B cell (primary cell): ENCODE measurements at regions not wholly inside any gene's neighbourhood (a gene's known extent, or its start where the extent isn't known, plus 50 kb on each side); places are given as distances from the start of the nearest gene placed in this dataset.

ENCODE experiments used
- ATAC-seq: fragments of 200-7000 bp; cut with Tn5 transposase; one replicate; pipeline ENCODE4 v1.10.0; 2021; ENCODE audit warnings: low read depth, mild to moderate bottlenecking, moderate number of reproducible peaks, moderate library complexity
- CTCF ChIA-PET: fragments of 350-600 bp; sonication (Branson Sonifier 250); formaldehyde crosslinking; loops from one replicate; lab custom pipeline; 2021; ENCODE audit warnings: antibody characterized with exemption, inconsistent platforms; lab: Charles Lee
- POLR2A ChIA-PET: fragments of 350-600 bp; sonication (Branson Sonifier 250); formaldehyde crosslinking; loops from one replicate; lab custom pipeline; 2021; ENCODE audit warnings: antibody characterized with exemption; lab: Charles Lee
- DNase-seq: peaks from one replicate; pipeline ENCODE4 v3.0.0; 2013
- H2AFZ ChIP-seq: 2 replicates; pipeline ENCODE4 v1.6.1; 2012; ENCODE audit warnings: mild to moderate bottlenecking, low read depth, low read length; ENCODE audit not compliant: insufficient read depth, poor library complexity, severe bottlenecking
- H3K27ac ChIP-seq, 2 donors: 1 replicate in 1 of 2; 2 replicates in 1 of 2; pipeline ENCODE4 v1.5.1; 2012 to 2013; ENCODE audit warnings: low read length in 2 of 2, mild to moderate bottlenecking in 2 of 2, moderate library complexity in 1 of 2
- H3K27me3 ChIP-seq, 4 experiments: fragments of 200-600 bp in 1 of 4; sonication (generic) in 1 of 4; replicated peaks in 1 of 4; 1 replicate in 2 of 4; 2 replicates in 2 of 4; pipeline versions ENCODE4 v1.6.1 to v1.7.0; 2013 to 2016; ENCODE audit warnings: low read length in 3 of 4, mild to moderate bottlenecking in 2 of 4, mixed read lengths in 1 of 4, moderate library complexity in 1 of 4; ENCODE audit not compliant: insufficient read depth in 4 of 4, control insufficient read depth in 3 of 4; ENCODE audit errors: control extremely low read depth in 1 of 4
- H3K36me3 ChIP-seq, 2 experiments: replicated peaks in 1 of 2; 1 replicate in 1 of 2; 2 replicates in 1 of 2; pipeline versions ENCODE4 v1.6.1 to v1.7.1; 2013; ENCODE audit warnings: low read length in 1 of 2; ENCODE audit not compliant: insufficient read depth in 2 of 2, control insufficient read depth in 1 of 2; ENCODE audit errors: control extremely low read depth in 1 of 2, extremely low read depth in 1 of 2
- H3K4me1 ChIP-seq, 2 donors: fragments of 200-600 bp in 1 of 2; sonication (generic) in 1 of 2; 1 replicate in 1 of 2; 2 replicates in 1 of 2; pipeline versions ENCODE4 v1.5.1 to v1.6.1; 2013 to 2017; ENCODE audit warnings: low read length in 2 of 2; ENCODE audit not compliant: control insufficient read depth in 2 of 2, insufficient read depth in 2 of 2
- H3K4me2 ChIP-seq: replicated peaks from 2 replicates; pipeline ENCODE3; 2012; ENCODE audit warnings: mild to moderate bottlenecking, low read depth, low read length; ENCODE audit not compliant: poor library complexity, severe bottlenecking
- H3K4me3 ChIP-seq, 5 experiments: fragments of 200-600 bp in 1 of 5; sonication (generic) in 1 of 5; 1 replicate in 3 of 5; 2 replicates in 2 of 5; pipeline versions ENCODE4 v1.5.1 to v1.7.0; 2011 to 2016; ENCODE audit warnings: low read length in 4 of 5, mild to moderate bottlenecking in 4 of 5, low read depth in 2 of 5, control low read depth in 1 of 5, moderate library complexity in 1 of 5; ENCODE audit not compliant: insufficient read depth in 1 of 5; ENCODE audit errors: control extremely low read depth in 1 of 5, extremely low read depth in 1 of 5
- H3K79me2 ChIP-seq: fragments of 200-600 bp; sonication (generic); one replicate; pipeline ENCODE4 v1.6.0; 2016; ENCODE audit warnings: low read length; ENCODE audit not compliant: control insufficient read depth, insufficient read depth
- H3K9ac ChIP-seq: fragments of 200-600 bp; sonication (generic); 2 replicates; pipeline ENCODE4 v1.6.1; 2017; ENCODE audit warnings: mild to moderate bottlenecking, low read length, moderate library complexity
- H3K9me3 ChIP-seq, 3 donors: one replicate each; pipeline versions ENCODE4 v1.6.1 to v1.7.1; 2013; ENCODE audit warnings: low read length in 2 of 3; ENCODE audit not compliant: control insufficient read depth in 2 of 3, insufficient read depth in 1 of 3; ENCODE audit errors: control extremely low read depth in 1 of 3
- H4K20me1 ChIP-seq: 2 replicates; pipeline ENCODE4 v1.6.0; 2012; ENCODE audit warnings: mild to moderate bottlenecking, low read length; ENCODE audit not compliant: insufficient read depth, control insufficient read depth, poor library complexity, severe bottlenecking
- H3K27ac Mint-ChIP-seq: one replicate; pipeline ENCODE4 v1.8.0; 2021; ENCODE audit warnings: mixed read lengths
- H3K27me3 Mint-ChIP-seq: one replicate; pipeline ENCODE4 v1.8.0; 2021; ENCODE audit warnings: mixed read lengths
- H3K4me1 Mint-ChIP-seq: one replicate; pipeline ENCODE4 v1.8.0; 2021; ENCODE audit warnings: mixed read lengths
- H3K4me3 Mint-ChIP-seq: one replicate; pipeline ENCODE4 v1.8.0; 2021; ENCODE audit warnings: mixed read lengths
- H3K9me3 Mint-ChIP-seq: one replicate; pipeline ENCODE4 v1.8.0; 2022; ENCODE audit warnings: mixed read lengths; ENCODE audit not compliant: insufficient read depth
- EZH2 ChIP-seq: IDR thresholded peaks from 2 replicates; pipeline ENCODE4 v1.6.1; 2012; ENCODE audit warnings: borderline replicate concordance, low read depth, mild to moderate bottlenecking, moderate library complexity, low read length; ENCODE audit not compliant: insufficient read depth, poor library complexity, severe bottlenecking
- WGBS: methylation state at CpG from one replicate; pipeline ENCODE4 v1.1.5; 2013; ENCODE audit warnings: missing lambda C conversion rate; ENCODE audit not compliant: insufficient coverage; 5-methylcytosine and 5-hydroxymethylcytosine counted together
- intact Hi-C: fragments of 100-400 bp; cut with micrococcal nuclease; formaldehyde crosslinking; loops from one replicate; pipeline ENCODE4 v1.10.0; 2022
- TF ChIP-seq, protein P1 (sequence below): fragments of 200-600 bp; IDR thresholded peaks from one replicate; pipeline ENCODE4 v1.8.0; 2022; ENCODE audit warnings: antibody characterized with exemption, mild to moderate bottlenecking

DNA sequence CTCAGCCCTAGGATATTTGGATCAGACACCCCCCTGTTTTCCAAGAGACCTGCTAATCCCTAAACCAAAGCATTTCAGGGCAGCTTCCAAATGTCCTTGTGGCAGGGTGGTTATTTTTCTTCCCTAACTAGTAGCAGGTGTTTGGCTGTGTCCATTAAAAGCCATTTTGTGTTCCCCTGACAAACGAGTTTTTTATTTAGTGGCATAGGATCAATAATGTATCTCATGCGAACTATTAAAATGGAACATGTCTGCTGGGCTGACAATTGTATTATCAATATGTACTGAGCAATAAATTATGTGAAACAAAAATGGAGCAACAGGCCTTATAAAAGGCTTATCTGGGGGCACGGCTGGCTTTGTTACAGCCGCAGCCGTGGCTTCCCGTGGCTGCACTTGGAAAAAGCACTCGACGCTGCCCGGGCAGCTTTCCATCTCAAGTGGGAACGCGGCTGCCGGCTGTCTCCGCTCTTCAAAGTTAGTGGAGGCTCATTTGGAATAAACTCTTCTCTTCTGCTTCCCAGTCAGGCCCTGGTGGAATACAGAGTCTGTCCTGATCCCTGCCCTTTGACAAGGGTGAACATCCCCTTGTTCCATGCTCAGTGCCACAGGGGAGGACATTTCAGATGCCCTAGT is 554.3 kb downstream of the TYW1 start:
- no peak overlapping the region for H2AFZ ChIP-seq
- intact Hi-C loops = no loop called here
- DNase-seq (no peak), ATAC-seq (no peak)
- Mint-ChIP-seq H3K4me3 (no peak overlapping the region), H3K27ac (no peak overlapping the region), H3K4me1 (no peaks in the 10 kb centered on the region), H3K27me3 (no peaks in the 10 kb centered on the region), H3K9me3 (peaks cover 3% of the 10 kb centered on the region)
- H3K36me3 ChIP-seq = no peaks in the 10 kb centered on the region
- ChIA-PET POLR2A (no interaction called here), CTCF (no interaction called here)
- no peaks in the 10 kb centered on the region for H3K27me3 ChIP-seq
- no peak overlapping the region for H3K4me3 ChIP-seq
- H3K79me2 ChIP-seq = no peaks in the 10 kb centered on the region
- no peaks in the 10 kb centered on the region for H3K4me1 ChIP-seq
- TF ChIP-seq EZH2 = no peak
- TF ChIP-seq, protein P1, sequence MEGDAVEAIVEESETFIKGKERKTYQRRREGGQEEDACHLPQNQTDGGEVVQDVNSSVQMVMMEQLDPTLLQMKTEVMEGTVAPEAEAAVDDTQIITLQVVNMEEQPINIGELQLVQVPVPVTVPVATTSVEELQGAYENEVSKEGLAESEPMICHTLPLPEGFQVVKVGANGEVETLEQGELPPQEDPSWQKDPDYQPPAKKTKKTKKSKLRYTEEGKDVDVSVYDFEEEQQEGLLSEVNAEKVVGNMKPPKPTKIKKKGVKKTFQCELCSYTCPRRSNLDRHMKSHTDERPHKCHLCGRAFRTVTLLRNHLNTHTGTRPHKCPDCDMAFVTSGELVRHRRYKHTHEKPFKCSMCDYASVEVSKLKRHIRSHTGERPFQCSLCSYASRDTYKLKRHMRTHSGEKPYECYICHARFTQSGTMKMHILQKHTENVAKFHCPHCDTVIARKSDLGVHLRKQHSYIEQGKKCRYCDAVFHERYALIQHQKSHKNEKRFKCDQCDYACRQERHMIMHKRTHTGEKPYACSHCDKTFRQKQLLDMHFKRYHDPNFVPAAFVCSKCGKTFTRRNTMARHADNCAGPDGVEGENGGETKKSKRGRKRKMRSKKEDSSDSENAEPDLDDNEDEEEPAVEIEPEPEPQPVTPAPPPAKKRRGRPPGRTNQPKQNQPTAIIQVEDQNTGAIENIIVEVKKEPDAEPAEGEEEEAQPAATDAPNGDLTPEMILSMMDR = no peak
- H4K20me1 ChIP-seq = no peaks in the 10 kb centered on the region
- H3K9ac ChIP-seq = no peak overlapping the region
- WGBS = 92% methylated on average over 11 of the region's 13 CpGs
- peaks cover 0 to 3% (median 2%) of the 10 kb centered on the region in 3 donors for H3K9me3 ChIP-seq
- H3K27ac ChIP-seq = no peak overlapping the region
- no peak overlapping the region for H3K4me2 ChIP-seq

DNA sequence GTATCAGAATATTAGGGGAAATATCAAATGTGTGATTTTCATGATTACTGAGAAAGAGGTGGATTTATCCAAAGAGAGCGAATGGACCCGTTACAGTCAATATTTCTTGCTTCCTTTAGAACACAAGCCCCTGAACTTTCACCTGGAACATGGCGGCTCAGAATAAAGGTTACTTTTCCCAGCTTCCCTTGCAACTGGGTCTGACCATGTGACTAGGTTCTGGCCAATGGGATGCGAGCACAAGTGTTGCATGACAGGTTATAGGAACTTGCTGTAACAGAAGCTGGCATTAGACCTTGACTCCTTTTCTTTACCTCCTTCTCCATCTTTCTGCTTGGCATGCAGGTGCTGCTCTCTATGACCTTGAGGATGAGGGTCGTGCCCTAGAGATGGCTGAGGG is 556.1 kb downstream of the TYW1 start:
- H3K4me3 Mint-ChIP-seq = no peak overlapping the region
- intact Hi-C loops = no loop called here

More for the DNA sequence above, 556.1 kb downstream of the TYW1 start:
- ChIA-PET CTCF (no interaction called here), POLR2A (no interaction called here)
- Mint-ChIP-seq H3K27ac (no peak overlapping the region), H3K4me1 (no peaks in the 10 kb centered on the region), H3K27me3 (no peaks in the 10 kb centered on the region), H3K9me3 (peaks cover 3% of the 10 kb centered on the region)
- no peak overlapping the region for H3K27ac ChIP-seq
- no peaks in the 10 kb centered on the region for H3K4me1 ChIP-seq
- H3K27me3 ChIP-seq = no peaks in the 10 kb centered on the region
- ATAC-seq (no peak), DNase-seq (no peak)
- H3K4me2 ChIP-seq = no peak overlapping the region
- H3K36me3 ChIP-seq = no peaks in the 10 kb centered on the region
- H3K79me2 ChIP-seq = no peaks in the 10 kb centered on the region
- no peaks in the 10 kb centered on the region for H4K20me1 ChIP-seq
- H3K9me3 ChIP-seq = peaks cover 0 to 3% (median 2%) of the 10 kb centered on the region in 3 donors
- H2AFZ ChIP-seq = no peak overlapping the region
- no peak overlapping the region for H3K4me3 ChIP-seq
- 89% methylated on average over 1 of the region's 5 CpGs for WGBS
- TF ChIP-seq, protein P1 = no peak
- no peak for TF ChIP-seq EZH2
- no peak overlapping the region for H3K9ac ChIP-seq
